GM19467 (cell line): ENCODE measurements at regions not wholly inside any gene's neighbourhood (a gene's known extent, or its start where the extent isn't known, plus 50 kb on each side); places are given as distances from the start of the nearest gene placed in this dataset.

Experiments
- ATAC-seq: cut with Tn5 transposase; IDR thresholded peaks from one replicate; pipeline ENCODE4 v1.9.1; 2021; ENCODE audit warnings: mild to moderate bottlenecking, moderate library complexity; ENCODE audit not compliant: unreplicated experiment

DNA sequence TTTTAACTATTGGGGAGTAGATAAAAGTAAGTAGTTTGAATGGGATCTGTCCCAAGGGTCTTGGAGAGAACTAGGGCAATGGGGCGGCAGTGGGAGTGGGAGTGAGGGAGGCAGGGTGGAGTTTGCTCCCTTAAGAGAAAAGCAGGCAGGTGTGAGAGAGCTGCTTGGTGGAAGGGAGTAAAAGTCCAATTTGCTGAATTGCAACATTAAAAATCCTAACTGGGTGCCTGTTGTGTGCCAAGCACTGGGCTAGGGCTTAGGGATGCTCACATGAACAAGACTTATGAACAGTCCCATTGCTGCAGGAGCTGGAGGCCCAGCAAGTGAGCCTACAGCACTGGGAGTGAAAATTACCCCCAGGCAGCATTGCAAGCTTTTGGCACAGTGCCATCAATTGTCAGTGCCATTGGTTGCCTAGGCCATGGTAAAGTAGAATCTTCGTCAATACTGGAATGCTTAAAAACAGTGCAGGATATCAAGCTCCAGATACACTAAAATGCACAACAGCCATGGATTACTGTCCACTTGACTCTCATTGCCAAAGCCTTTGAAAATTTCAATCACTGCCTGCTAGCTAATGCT, 277.7 kb upstream of the JARID2 start:
- no peak for ATAC-seq

DNA sequence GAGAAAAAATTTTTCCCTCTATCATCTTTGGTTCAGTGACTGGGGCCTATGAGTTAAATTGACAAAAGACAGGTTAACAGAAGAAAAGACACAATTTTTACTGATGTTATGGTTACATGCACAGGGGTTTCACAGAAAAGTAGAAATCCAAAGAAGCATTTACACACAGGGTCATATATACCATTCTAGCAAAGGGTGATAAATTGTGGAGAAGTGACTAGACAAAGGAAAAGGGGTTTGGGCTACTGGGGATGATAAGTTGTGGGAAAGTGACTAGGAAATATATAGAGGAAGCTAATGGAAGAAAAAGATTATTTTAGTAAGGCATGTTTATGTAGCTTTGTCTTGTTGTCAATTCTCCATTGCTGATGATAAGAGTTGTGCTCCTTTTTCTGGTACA, 276.7 kb upstream of the JARID2 start:
- no peak for ATAC-seq

DNA sequence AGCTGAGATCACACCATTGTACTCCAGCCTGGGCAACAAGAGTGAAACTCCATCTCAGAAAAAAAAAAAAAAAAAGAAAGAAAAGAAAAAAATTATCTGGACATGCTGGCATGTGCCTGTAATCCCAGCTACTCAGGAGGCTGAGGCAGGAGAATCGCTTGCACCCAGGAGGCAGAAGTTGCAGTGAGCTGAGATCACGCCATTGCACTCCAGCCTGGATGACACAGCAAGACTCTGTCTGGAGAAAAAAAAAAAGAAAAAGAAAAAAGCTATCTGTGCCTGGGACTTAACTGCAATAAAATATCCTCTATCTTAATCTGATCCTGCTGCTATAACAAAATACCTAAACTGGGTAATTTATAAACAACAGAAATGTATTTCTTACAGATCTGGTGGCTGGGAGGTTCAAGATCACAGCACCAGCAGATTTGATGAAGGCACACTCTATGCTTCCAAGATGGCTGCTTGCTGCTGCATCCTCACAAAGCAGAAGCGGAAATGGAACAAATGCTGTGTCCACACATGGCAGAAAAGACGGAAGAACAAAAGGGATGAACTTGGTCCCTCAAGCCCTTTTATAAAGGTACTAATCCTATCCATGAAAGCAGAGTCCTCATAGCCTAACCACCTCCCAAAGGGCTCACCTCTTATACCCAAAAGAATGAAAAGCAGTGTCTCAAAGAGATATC, 273.3 kb upstream of the JARID2 start:
- ATAC-seq = no peak

DNA sequence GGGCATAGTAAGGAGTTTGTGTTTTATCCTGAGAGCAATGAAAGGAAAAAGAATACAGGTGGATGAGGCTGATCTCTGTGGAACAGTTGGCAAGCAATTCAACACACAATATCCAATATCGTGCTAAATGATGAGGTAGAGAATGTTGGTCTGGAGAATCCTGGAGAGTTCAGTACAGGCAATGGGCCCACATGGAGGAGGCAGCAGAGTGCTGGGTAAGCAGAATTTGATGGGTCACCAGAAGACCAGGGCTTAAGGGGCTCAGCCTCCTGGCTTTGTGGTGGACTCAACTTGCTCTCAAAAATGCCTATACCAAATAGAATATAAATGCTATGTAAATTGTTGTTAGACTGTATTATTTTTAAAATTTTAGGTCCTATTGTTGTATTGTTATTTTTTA, 271.5 kb upstream of the JARID2 start:
- no peak for ATAC-seq

DNA sequence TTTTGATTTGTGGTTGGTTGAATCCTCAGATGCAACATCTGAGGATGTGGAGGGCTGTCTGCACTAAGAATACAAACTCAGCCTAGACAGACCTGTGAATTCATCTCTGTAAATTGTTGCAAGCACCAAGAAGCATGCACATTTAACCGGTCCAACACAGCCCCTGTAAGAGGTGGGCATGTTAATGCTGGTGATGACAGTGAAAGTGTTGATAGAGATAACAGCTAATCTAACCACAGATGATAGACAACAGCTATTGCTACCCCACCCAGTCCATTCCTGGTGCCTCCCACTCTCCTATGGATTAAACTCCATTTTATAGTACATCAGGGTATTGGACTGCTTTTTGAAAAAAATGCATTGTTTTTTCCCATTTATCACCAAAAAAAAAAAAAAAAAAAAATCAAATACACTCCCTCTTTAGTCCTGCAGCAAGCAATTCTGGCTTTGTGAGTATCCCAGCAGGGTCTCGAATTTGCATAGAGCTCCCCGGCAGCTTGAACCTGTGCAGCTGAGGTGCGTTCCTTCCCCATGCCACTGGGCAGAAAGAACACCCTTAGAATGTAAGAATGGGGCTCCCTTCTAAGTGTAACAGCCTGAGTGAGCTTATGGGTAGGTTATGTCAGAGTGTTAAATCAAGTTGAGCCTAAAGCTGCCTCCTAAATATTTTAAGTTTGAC, 270.9 kb upstream of the JARID2 start:
- no peak for ATAC-seq

DNA sequence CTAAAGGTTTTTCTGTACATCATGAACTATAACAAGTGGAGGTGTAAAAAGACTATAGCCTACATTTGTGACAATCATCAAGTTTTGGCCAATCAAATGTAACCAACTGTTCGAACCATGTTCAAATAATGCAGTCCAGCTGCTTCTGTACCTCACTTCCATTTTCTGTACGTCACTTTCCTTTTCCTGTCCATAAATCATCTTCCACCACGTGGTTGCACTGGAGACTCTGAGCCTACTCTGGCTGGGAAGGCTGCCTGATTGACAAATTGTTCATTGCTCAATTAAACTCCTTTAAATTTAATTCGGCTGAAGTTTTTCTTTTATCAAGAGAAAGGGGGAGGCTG, 270.4 kb upstream of the JARID2 start:
- no peak for ATAC-seq

DNA sequence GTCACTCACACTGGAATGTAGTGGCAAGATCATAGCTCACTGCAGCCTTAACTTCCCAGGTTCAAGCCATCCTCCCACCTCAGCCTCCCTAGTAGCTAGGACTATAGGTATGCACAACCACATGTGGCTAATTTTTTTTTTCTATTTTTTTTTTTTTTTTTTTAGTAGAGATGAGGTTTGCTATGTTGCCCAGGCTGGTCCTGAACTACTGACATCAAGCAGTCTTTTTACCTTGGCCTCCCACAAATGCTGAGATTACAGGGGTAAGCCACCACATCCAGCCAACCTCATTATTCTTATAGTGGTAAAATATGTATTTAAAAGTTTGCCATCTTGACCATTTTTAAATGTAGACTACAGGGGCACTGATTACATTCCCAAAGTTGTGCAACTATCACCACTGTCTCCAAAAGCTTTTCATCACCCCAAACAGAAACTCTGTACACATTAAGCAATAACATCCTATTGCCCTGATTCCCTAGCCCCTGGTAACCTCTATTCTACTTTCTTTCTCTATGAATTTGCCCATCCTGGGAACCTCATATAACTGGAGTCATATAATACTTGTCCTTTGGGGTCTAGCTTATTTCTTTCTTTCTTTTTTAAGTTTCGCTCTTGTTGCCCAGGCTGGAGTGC, 268.0 kb upstream of the JARID2 start:
- no peak for ATAC-seq

DNA sequence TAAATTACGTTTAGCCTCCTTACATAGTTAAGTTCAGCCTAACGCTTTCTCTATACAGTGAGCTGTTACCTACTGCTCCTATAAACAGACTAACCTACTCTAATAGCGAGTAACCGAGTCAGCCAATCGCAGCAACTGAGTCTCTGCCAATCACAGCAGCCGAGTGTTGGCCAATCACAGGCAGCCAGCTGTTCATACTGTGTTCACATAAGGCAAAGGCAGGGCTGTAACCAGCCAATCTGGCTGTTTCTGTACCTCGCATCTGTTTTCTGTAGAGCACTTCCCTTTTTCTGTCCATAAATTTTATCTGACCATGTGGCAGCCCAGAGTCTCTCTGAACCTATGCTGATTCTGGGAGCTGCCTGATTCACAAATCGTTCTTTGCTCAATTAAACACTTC, 263.9 kb upstream of the JARID2 start:
- ATAC-seq = no peak

DNA sequence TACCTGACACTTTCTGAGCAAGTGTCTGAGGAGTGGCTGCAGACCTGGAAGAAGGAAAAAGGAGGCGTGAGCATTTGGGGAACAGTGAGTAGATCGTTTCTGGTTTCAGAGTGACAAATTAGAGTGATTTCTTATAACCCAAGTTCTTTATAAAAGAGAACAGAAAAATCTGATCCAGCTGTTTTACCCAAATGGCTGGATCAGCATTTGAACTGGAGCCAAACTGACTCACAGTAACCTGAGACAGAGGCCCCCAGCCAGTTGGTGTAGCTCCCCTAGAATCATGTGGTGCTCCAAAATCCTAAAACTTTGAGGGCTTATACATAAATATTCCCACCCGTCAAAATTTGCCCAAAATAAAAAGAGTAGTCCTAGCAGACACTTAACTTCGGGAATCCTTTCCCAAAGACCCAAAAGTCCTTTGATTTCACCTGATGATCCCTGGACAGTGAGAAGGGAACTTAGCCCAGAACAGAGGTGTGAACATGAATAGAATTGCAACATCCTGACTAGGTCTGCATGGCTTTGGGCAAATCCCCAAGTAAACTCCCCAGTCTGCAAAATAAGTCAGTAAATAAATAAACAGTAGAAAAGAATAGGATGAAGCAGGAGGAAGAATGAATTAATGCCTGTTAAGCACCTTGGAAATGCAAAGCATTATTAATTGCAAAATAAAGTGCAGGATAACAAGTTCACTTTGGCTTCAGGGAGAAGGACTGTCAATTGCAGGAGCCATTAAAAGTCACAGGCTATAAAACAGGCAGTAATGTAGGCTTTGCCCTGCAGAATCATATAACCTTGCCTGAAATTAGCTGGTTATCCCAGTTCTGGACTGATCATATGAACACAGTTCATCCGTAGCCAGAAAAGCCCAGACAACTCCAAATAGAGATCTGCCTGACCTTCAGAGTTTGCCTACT, 262.0 kb upstream of the JARID2 start:
- no peak for ATAC-seq

DNA sequence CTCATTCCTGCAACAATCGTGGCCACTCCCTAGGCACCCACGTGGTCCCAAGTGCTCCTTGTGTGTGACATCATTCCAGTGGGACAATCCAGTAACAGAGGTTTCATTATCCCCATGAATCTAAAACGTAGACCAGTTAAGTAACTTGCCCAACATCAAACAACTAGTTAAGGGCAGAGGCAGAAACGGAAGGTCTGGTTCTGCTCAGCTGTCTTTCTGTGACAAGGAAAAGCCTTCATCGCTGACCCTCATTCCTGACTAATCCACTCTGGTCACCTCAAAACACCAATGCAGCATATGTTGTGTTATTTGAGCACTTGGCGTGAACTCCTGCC, 261.4 kb upstream of the JARID2 start:
- no peak for ATAC-seq

DNA sequence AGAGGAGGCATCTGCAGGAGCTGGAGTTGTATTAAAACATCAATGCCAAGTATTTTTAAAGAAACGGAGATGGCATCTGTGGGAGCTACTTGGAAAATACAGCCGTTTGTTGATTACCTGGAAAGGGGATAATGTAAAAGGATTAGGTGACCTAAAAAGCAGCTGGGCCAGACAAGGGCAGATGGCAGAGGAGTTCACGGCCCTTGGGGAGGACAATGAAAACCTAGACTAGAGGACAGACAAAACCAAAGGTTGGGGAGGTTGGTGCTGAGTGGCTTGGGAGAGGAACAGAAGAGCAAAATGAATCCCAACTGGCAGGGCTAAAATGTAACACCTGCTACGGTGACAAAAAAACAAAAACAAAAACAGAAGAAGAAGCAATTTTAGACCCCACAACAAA, 260.5 kb upstream of the JARID2 start:
- ATAC-seq = no peak

DNA sequence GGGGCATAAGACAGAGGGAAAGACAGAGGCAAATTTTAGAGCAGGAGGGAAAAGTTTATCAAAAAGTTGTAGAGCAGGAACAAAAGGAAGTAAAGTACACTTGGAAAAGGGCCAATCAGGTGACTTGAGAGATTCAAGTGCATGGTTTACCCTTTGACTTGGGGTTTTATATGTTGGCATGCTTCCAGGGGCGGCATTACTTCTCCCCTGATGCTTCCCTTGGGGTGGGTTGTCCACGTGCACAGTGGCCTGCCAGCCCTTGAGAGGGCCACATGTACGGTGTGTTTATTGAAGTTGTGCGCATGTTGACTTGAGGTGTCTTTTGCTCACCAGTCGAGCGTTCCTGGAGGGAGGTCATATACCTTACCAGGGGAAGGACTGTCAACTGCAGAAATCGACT, 259.5 kb upstream of the JARID2 start:
- no peak for ATAC-seq

DNA sequence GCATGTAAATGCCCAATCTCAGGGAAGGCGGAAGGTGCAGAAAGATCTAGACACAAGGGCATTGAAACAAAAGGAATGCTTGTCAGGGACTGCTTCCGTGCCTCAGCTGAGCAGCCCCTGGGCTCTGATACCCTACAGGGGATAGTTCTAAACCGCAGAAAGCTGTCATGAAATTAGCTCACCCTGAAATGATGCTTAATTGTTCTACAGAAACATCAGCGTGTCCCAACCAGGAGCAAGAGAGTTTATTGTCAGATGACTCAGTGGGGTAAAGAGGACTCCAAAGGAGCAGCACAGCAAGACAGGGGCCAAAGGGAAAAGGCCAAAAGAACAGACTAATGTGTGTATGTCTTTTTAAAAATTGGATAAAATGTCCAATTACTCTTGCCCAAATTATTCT, 258.4 kb upstream of the JARID2 start:
- ATAC-seq = no peak

DNA sequence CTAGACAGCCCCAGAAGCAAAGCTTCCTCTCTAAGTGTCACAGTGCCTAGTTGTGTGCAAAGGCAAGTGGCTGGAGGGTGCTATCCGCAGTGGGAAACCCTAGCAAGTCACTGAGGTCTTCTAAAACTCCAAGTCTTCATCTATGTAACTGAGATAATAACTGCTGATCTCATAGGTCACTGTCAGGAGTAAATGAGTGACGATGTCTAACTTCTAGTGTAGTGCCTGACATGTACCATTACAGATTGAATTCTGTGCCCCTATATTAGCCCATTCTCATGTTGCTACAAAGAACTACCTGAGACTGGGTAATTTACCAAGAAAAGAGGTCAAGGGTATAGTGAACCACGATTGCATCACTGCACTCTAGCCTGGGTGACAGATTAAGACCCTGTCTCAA, 253.5 kb upstream of the JARID2 start:
- no peak for ATAC-seq

DNA sequence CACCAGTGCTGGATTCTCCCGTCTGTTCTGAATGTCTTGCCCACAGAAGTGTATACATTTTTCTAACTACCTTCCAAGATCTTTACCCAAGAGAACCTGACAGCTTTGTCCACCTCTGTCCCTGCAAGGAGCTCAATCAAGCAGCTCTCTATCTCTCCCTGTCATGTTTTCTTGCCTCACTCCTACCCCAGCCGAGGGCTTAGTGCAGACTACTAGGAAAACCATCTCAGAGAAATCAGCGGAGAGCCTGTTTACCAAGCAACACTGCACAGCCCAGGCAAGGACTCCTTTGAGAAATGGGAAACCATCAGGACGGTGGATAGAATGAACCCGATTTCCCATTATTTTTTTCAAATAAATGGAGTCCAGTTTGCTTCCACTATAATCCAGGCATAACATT, 250.7 kb upstream of the JARID2 start:
- ATAC-seq = no peak

DNA sequence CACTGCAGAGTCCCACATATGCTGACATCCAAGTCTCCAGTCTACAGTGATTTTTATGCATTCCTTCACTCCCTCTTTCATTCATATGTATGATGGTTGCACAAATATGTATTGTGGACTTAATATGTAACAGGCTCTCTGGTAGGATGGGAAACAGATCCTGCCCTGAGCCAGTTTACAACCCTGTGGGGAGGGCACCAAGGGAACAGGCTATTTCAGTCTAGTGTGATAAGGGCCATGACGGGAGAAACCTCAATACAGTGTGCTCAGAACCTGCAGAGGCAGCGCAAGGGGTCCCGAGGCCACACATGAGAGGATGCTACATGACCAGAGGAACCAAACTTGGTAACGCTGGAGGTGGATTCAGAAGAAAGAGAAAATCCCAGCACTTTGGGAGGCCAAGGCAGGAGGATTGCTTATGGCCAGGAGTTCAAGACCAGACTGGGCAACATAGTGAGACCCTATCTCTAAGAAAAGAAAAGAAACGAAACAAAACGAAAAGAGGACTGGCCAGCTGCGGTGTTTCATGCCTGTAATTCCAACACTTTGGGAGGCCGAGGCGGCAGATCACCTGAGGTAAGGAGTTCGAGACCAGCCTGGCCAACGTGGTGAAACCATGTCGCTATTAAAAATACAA, 249.8 kb upstream of the JARID2 start:
- no peak for ATAC-seq

DNA sequence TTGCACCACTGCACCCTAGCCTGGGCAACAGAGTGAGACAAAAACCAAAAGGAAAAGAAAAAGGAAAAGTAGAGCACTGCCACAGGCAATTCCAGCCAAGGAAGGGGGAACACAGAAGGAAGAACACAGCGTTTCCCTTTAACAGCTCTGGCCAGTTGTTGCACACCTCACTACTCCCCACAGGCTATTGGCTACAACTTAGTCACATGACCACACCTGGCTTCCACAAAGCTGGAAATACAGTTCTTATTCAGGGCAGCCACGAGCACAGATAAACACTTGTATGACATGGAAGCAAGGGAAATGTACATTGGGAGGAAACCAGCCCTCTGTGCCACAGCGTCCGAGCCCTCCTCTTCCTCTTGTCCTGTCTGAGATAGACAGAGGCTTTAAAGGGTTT, 249.0 kb upstream of the JARID2 start:
- ATAC-seq = no peak

DNA sequence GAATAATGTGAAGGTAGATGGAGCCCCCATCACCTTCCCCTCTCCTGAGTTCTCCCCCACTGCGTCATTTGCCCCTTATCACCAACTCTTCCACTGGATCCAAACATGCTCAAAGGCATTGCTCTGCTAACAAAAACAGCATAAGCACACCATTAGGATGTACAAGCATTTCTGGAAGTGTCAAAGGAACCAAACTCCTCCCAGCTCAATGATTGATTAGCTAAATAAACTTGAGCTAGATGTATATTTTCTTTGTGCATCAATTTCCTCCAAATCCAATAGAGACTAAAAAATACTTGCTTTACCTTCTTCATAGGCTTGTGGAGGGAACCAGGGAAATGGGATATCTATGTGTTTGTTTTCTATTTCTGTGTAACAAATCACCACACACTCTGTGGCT, 248.4 kb upstream of the JARID2 start:
- ATAC-seq = no peak

DNA sequence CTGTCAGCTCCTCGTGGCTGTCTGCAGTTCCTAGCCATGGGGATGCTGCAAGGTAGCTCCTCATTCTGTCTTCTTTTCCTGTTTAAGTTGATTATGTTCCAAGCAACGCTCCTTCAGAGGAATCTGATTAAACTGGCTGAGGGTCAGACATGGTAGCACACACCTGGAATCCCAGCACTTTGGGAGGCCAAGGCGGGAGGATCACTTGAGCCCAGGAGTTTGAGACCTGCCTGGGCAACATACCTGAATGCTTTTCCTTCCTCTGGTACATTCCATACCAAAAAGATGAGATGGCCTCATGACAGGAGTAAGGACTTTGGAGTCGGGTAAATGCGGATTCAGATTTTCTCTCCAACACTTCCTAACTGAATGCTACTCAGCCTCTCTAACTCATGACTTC, 246.8 kb upstream of the JARID2 start:
- no peak for ATAC-seq

DNA sequence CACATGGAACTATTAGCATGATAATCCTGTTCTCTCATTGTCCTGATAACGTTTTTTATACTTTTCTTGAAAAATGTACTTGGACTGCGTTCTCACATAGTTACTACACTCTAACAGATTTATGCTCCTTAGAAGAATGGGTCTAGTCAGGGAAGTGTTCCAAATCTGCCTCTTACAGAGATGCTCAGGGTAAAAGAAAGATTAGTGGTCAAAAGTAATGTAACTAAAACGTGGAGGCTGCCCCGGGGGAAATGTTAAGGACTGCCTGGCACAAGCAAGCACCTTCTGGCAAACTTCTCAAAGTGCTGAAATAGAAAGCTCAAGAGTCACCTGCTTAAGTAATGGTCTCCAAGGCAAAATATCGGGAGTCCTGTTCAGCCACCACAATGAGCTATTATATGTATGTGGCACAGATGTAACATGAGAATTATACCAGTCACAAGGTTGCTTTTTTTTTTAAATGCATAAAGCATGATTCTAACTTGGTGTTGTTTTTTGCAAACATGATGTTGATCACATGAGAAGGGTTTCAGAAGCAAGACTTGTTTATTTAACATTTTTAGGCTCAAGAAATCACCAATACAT, 244.5 kb upstream of the JARID2 start:
- ATAC-seq = no peak
